Stimulated activated effector memory CD8-positive, alpha-beta T cell treated with anti-CD3 and anti-CD28 coated beads, Interleukin-12 subunit alpha, Interleukin-12 subunit beta, amount 100 ng/mL, for 72 hours (primary cell): ENCODE measurements at regions not wholly inside any gene's neighbourhood (a gene's known extent, or its start where the extent isn't known, plus 50 kb on each side); places are given as distances from the start of the nearest gene placed in this dataset.
A peak's percentile ranks its signal among the peaks of the same experiment; 100 is the strongest.

Experiments
- ATAC-seq: fragments of 150-1000 bp; cut with Tn5 transposase; 2 replicates; pipeline ENCODE4 v1.10.0; 2021
- DNase-seq, 2 donors: peaks; one replicate each; pipeline ENCODE4 v3.0.0; 2021 to 2022; ENCODE audit warnings: low spot score in 2 of 2
- H3K27ac Mint-ChIP-seq: one replicate; pipeline ENCODE4 v1.8.0; 2022; ENCODE audit warnings: mild to moderate bottlenecking, mixed read lengths
- H3K36me3 Mint-ChIP-seq: one replicate; pipeline ENCODE4 v1.8.0; 2022; ENCODE audit warnings: mild to moderate bottlenecking, mixed read lengths
- H3K4me1 Mint-ChIP-seq: one replicate; pipeline ENCODE4 v1.8.0; 2022; ENCODE audit warnings: mixed read lengths
- H3K4me3 Mint-ChIP-seq: one replicate; pipeline ENCODE4 v1.8.0; 2022; ENCODE audit warnings: mild to moderate bottlenecking, mixed read lengths
- H3K9me3 Mint-ChIP-seq: one replicate; pipeline ENCODE4 v1.8.0; 2022; ENCODE audit warnings: mixed read lengths

DNA sequence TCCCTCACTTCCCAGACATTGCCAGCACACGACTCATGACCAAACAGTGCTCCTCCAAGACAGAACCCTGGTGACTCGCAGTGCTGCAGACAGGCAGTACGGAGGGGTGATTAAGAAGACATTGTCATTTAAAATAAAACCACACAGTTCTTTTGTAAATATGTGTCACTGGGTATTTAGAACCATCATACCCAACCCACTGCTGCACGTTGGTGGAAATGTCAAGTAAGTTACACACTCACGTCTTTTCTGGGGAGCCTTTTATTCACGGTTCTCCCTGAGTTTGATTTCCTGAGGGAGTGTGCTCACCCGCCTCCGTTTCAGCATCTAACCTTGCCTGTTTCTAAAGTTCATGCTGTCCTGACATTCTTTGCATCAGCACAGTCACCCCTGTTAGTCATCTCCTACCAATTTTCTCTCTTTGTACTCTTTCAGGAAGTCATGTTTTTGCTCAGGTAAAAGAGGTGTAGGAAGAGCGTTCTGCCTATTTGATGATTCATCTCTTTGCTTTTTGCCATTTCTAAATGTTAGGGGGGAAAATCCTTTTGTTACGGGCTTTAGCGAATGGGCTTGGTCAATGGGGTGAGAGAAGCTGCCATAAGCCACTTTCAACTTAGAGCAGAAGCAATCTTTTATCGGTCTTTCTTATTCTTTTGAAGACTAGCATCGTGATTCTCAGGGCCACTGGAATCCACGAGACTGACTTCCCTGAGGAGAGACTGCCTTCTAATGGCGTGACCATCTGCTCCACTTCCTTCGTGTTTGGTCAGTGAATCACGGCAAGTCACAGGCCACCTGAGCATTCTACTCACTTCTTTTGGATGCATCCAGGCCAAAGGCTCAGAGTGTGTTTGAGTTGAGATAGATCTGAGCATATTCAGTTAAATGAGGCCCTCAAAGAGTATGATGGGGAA is 512.8 kb upstream of the JARID2 start:
- H3K4me1 Mint-ChIP-seq: peaks cover 95% of the 10 kb centered on the region
- H3K36me3 Mint-ChIP-seq: peaks cover 25% of the 10 kb centered on the region
- DNase-seq (peak in 1 of 2 donors; percentile 80), ATAC-seq (peak; percentile 88)
- no peaks in the 10 kb centered on the region for H3K9me3 Mint-ChIP-seq
- H3K4me3 Mint-ChIP-seq: peak overlapping the region; percentile 59
- H3K27ac Mint-ChIP-seq: peak overlapping the region; percentile 95

DNA sequence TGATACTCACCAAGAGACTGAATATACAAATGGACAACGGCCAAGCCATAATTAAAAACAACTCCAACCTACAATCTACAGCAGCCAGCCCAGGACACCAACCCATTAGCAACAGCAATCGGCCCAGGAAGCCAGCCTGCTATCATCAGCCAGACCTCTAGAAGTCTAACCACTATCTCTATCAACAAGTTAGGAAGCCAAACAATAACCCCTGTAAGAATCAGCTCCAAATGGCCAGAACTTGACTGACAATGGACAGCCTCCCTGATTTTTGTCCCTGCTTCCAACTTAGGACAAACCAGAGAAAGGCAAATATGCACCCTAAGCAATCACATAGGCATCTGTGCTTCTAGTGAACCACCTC is 511.8 kb upstream of the JARID2 start:
- H3K4me3 Mint-ChIP-seq: peak overlapping the region; percentile 59
- peak overlapping the region; percentile 95 for H3K27ac Mint-ChIP-seq
- peaks cover 25% of the 10 kb centered on the region for H3K36me3 Mint-ChIP-seq
- H3K9me3 Mint-ChIP-seq: no peaks in the 10 kb centered on the region
- DNase-seq: no peak
- no peak for ATAC-seq
- H3K4me1 Mint-ChIP-seq: peaks cover 94% of the 10 kb centered on the region

DNA sequence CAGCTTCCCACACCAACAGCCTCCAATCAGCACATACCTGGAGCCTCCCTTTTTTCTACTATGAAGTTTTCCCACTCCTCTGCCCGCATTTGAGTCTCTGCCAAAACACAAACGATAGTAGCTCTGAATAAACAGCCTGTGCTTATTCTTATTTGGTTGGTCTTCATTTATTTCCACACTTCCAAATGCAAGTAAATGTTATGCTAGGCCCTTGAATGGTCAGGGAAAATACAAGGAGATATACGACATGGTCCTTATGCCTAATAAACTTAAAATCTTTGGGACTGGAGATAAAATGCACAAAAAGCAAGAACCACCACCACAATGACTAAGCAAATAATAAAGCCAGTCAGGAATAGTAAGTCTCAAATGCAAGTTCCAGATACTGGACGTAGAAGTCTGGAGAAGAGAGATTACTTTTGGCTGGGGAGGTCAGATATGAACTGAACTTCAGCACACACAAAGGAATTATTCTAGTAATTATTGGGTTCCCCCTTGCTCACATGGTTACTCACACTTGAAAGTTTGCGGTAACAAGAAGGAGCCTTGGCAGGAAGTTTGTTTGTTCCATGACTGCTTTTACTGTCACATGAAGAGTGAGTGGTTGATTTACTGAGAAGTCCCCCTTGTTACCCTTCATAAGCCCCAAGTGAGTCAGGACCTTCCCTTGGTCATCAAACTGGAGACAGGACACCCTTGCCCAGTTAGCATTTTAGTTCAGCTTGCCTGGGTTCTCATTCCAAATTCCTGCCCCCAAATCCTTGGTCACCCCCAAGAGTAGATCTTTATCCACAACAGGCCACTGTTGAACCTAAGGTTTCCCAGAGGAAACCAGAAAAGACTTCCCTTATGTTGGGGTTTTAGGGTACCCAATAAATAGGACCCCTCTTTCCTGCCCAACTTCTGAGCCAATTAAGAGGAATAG is 511.2 kb upstream of the JARID2 start:
- Mint-ChIP-seq H3K36me3 (peaks cover 25% of the 10 kb centered on the region), H3K4me1 (peaks cover 94% of the 10 kb centered on the region), H3K4me3 (peak overlapping the region; percentile 59), H3K27ac (peak overlapping the region; percentile 95), H3K9me3 (no peaks in the 10 kb centered on the region)
- DNase-seq (peak in 1 of 2 donors; percentile 77), ATAC-seq (peak; percentile 75)

DNA sequence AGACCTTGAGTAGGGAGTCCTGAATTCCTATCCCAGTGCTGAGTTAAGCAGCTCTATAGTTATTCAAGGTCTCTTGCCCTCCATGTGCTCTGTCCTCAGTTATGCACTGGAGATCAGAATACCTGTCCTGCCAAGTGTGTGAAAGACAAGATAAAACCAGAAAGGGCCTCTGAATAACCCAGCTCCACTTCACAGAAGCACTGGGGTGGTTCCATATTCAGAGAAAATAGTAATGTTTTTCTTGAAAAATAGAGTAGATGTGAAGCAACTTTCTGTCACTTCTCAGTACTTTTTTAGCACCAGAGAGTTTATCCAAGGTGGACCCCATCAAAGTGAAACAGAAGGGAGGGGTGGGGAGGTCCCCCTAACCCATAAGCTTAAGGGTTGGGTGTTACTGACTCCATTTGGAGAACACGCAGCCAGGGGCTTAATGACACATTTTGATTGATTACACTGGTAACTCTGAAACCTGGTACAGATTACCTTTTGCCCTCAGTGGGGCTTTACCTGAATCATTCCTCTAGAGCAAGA is 509.8 kb upstream of the JARID2 start:
- H3K4me3 Mint-ChIP-seq: peak overlapping the region; percentile 27
- peaks cover 92% of the 10 kb centered on the region for H3K4me1 Mint-ChIP-seq
- peak; percentile 32 for ATAC-seq
- H3K27ac Mint-ChIP-seq: peak overlapping the region; percentile 95
- H3K36me3 Mint-ChIP-seq: peaks cover 25% of the 10 kb centered on the region
- peaks cover 6% of the 10 kb centered on the region for H3K9me3 Mint-ChIP-seq
- peak in 1 of 2 donors; percentile 66 for DNase-seq

DNA sequence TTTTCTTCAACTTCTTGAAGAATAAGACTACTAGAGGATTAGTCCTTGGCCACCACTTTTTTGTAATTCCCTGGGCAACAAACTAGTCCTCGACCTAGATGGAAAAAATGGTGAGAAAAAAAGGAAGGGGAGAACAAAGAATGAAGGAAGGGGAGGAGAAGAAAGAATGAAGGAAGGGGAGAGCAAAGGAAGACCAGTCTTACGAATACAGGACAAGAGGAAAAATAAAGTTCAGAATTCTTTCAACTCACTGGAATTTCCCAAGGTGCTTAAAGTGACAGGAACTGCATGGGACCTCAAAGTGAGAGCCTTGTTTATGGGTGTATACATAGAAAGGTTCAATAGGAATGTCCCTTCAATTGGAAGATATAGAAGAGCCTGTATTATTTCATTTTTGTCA is 509.3 kb upstream of the JARID2 start:
- Mint-ChIP-seq H3K27ac (peak overlapping the region; percentile 95), H3K36me3 (peaks cover 25% of the 10 kb centered on the region), H3K4me3 (peak overlapping the region; percentile 27), H3K9me3 (peaks cover 6% of the 10 kb centered on the region), H3K4me1 (peaks cover 90% of the 10 kb centered on the region)
- ATAC-seq: no peak
- no peak for DNase-seq

DNA sequence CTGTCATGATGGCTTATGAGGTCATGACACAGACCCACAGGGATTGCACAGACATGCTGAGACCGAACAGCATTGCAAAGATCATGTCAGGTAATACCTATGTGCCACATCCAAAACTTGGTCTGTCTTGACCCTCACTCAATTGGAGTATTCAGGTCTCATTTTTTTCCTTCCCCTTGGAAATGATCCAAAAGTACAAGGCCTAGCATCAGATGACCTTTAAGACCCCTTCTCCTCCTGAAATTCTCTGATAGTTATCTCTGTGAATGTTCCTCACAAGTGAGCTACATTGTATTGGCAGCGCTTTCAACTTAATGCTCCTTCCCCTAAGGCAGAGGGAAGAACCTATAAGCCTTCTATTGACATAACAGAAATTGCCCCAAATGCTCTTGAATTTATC is 507.4 kb upstream of the JARID2 start:
- H3K4me3 Mint-ChIP-seq: no peak overlapping the region
- peaks cover 88% of the 10 kb centered on the region for H3K4me1 Mint-ChIP-seq
- DNase-seq (no peak), ATAC-seq (no peak)
- H3K36me3 Mint-ChIP-seq: peaks cover 16% of the 10 kb centered on the region
- H3K9me3 Mint-ChIP-seq: peaks cover 6% of the 10 kb centered on the region
- H3K27ac Mint-ChIP-seq: peak overlapping the region; percentile 95

DNA sequence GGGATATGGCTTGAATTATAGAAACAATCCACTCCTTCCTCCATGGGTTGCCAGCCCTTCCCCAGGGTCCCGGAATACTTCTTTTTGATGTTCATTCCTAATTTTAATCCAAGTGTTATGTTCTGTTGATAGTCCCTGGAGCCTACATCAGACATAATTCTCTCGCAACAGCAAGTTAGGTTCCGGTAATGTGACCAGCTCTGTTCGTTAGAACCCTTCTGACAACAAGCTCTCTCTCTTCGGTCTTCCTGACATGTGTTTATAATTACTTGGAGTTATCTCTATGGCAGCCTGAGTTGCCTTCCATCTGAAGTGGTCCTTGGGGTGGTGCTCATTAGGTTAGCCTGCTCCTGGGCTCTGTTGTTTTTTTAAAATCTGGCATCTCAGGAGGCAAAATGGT is 506.9 kb upstream of the JARID2 start:
- Mint-ChIP-seq H3K4me3 (no peak overlapping the region), H3K36me3 (peaks cover 17% of the 10 kb centered on the region), H3K27ac (peak overlapping the region; percentile 82), H3K9me3 (peaks cover 6% of the 10 kb centered on the region), H3K4me1 (peaks cover 88% of the 10 kb centered on the region)
- no peak for DNase-seq
- ATAC-seq: no peak

DNA sequence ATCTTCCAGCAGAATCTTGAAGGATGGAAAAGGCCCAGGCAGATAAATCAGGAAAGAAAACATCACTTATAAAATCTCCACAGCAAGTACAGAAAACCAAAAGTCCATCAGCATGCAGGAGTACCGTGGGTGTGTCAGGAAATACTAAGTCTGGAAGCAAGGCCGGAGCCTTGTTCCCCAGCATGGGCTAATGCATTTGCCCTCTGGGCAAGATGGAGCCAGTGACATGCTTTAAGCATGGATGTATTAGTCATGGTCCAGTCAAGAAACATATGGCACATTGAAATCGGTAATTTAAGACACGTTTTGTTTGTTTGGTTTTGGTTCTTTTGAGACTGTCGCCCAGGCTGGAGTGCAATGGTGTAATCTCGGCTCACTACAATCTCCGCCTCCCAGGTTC is 506.0 kb upstream of the JARID2 start:
- Mint-ChIP-seq H3K27ac (peak overlapping the region; percentile 82), H3K4me3 (no peak overlapping the region), H3K9me3 (peaks cover 8% of the 10 kb centered on the region), H3K36me3 (peaks cover 12% of the 10 kb centered on the region), H3K4me1 (peaks cover 84% of the 10 kb centered on the region)
- DNase-seq: no peak
- ATAC-seq: no peak

DNA sequence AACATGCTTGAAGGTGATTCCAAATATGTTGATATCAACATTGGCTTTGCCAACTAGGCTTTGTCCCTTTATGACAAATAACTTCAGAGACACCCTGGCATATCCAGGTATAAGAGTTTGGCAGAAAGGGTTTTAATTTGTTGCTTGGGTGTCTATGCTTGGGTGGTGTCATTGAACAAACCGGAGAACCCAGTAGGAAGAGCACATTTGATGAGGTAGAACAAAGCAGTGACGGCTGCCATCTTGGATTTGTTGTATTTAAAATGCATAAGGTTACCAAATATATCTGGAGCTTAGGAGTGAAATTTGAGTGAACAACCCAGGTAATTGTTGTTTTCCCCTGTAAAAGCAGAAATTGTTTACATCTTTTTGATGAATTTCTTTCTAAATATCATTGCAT is 503.7 kb upstream of the JARID2 start:
- peaks cover 77% of the 10 kb centered on the region for H3K4me1 Mint-ChIP-seq
- H3K4me3 Mint-ChIP-seq: no peak overlapping the region
- ATAC-seq: no peak
- no peak for DNase-seq
- H3K27ac Mint-ChIP-seq: peak overlapping the region; percentile 97
- peaks cover 18% of the 10 kb centered on the region for H3K36me3 Mint-ChIP-seq
- peaks cover 8% of the 10 kb centered on the region for H3K9me3 Mint-ChIP-seq

DNA sequence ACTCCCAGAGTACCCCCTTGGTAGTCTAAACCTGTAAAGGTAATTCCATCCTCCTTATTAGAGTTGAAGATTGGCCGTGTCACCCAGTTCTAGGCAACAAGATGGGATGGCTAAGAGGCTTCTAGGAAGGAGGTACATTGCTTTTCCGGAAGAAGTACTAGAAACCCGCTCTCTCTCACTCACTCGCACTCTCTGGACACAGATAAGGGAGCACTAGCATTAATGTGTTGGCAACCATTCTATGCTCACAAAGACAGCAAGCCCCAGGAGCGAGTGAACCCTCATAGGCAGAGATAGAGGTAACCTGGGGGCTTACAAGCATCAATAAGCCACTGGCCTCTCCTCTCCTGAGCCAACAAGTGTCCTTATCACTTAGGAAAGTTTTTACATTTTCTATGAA is 503.2 kb upstream of the JARID2 start:
- Mint-ChIP-seq H3K4me3 (peak overlapping the region; percentile 61), H3K27ac (peak overlapping the region; percentile 97), H3K9me3 (peaks cover 8% of the 10 kb centered on the region), H3K36me3 (peaks cover 18% of the 10 kb centered on the region), H3K4me1 (peaks cover 76% of the 10 kb centered on the region)
- DNase-seq (no peak), ATAC-seq (no peak)

DNA sequence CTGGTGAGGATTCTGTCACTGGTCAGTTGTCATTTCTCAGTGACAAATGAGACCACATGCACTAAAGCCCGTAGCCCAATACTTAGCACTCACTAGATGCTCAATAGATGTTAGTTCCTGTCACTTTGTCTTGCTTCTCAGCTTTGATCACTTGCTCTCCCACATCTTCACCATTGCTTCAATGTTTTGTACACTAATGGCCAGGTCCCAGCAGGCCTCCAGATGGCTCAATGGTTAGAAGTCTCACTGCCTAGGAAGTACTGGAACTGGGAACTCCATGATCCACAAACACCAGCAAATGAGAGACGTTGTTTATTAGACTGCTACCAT is 502.8 kb upstream of the JARID2 start:
- Mint-ChIP-seq H3K27ac (peak overlapping the region; percentile 97), H3K36me3 (peaks cover 21% of the 10 kb centered on the region), H3K4me1 (peaks cover 79% of the 10 kb centered on the region), H3K9me3 (peaks cover 8% of the 10 kb centered on the region), H3K4me3 (peak overlapping the region; percentile 61)
- ATAC-seq (no peak), DNase-seq (peak in 1 of 2 donors; percentile 66)

DNA sequence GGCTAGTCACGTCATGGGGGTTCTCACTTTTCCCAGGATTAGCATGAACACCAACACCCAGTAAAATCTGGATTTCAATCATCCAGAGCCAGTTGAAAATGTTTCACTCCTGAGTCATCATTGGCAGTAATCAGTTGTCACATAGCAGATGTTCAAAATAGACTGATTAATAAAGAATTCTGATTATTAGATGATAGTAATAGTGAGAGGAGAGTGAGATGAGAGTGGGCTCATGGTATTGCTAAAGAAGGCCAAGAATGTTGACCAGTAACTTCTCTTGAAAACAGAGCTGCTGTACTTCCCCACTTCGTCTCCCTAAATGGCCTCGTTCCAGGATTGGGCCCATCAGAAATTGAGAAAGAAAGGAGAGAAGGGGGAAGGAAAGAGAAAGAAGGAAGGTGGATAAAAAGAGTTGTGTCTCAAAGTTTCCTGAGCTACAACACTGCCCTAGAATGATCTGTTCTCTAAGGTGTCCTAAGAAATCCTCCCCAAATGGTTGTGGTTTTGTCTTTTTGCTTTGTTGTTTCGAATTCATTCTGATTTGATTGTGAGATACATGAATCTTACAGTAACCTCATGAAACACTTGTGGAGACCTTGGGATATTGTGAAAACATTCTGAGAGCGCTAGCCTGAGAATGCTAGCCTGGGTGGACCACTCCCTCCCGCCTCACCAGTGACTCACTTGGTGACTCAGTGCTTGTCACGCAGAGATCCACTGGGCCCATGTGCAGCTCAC is 502.2 kb upstream of the JARID2 start:
- peak overlapping the region; percentile 97 for H3K27ac Mint-ChIP-seq
- DNase-seq: peak; percentile 35 to 83
- H3K4me3 Mint-ChIP-seq: peak overlapping the region; percentile 61
- ATAC-seq: peak; percentile 92
- peaks cover 8% of the 10 kb centered on the region for H3K9me3 Mint-ChIP-seq
- peaks cover 78% of the 10 kb centered on the region for H3K4me1 Mint-ChIP-seq
- H3K36me3 Mint-ChIP-seq: peaks cover 24% of the 10 kb centered on the region

DNA sequence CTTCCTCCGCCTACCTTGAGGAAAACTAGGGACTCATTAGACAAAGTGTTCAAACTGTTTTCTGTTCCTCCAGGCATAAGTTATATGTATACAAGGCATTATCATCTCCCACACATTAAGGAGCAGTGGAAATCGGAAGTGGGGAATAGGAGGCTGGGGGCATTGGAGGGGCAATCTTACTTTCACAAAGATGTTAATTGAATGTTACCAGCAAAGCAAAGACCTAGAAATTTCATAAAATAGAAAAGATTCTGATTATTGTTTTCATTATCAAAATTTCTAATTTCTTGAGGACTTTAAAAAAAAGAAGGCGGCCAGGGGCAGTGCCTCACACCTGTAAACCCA is 501.7 kb upstream of the JARID2 start:
- H3K4me3 Mint-ChIP-seq: peak overlapping the region; percentile 61
- ATAC-seq: no peak
- DNase-seq: no peak
- peak overlapping the region; percentile 97 for H3K27ac Mint-ChIP-seq
- H3K36me3 Mint-ChIP-seq: peaks cover 24% of the 10 kb centered on the region
- H3K4me1 Mint-ChIP-seq: peaks cover 78% of the 10 kb centered on the region
- H3K9me3 Mint-ChIP-seq: peaks cover 8% of the 10 kb centered on the region

DNA sequence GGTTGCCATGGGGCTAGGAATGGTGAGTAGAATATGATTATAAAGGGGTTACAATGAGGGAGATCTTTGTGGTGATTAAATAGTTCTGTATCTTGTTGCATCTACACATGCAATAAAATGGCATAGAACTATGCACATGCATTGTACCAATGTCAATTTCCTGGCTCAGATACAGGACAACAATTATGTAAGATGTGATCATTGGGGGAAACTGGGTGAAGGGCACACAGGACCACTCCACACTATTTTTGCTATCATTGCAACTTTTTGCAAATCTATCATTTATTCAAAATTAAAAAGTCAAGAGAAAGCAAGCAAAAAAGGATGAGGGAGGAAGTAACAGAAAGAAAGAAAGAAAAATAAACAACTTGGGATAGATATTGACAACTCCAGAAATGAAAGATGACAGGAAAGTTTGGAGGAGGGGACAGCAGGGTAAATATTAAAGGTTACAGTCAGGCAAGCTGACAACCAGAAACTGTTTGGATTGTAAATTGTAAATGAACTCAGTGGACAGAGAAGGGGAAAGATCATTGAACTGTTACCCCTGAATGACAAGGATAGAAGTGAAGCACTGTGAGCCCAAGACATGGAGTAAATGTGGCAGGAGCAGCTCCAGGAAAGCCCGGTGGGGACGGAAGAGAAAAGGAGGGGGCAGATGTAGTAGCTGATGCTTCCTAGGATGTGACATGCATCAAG is 499.6 kb upstream of the JARID2 start:
- DNase-seq (no peak), ATAC-seq (no peak)
- H3K36me3 Mint-ChIP-seq: peaks cover 24% of the 10 kb centered on the region
- H3K4me3 Mint-ChIP-seq: no peak overlapping the region
- H3K9me3 Mint-ChIP-seq: peaks cover 2% of the 10 kb centered on the region
- H3K4me1 Mint-ChIP-seq: peaks cover 75% of the 10 kb centered on the region
- H3K27ac Mint-ChIP-seq: no peak overlapping the region
